Neural crest cell (in vitro differentiated cells): ENCODE measurements at regions not wholly inside any gene's neighbourhood (a gene's known extent, or its start where the extent isn't known, plus 50 kb on each side); places are given as distances from the start of the nearest gene placed in this dataset.
"Not testable (repeated sequence)": the region's sequence is repeated elsewhere in the genome, so short reads cannot be mapped to it uniquely, and the experiment has no call there.

Experiments
- DNase-seq: peaks from one replicate; pipeline ENCODE4 v3.0.0; 2021; ENCODE audit warnings: low read depth, mixed read lengths, low spot score
- H3K27ac Mint-ChIP-seq: one replicate; pipeline ENCODE4 v1.8.0; 2021; ENCODE audit warnings: mild to moderate bottlenecking, mixed read lengths; ENCODE audit not compliant: unreplicated experiment
- H3K27me3 Mint-ChIP-seq: 2 replicates; pipeline ENCODE4 v1.8.0; 2021; ENCODE audit warnings: low read depth, mild to moderate bottlenecking, mixed read lengths
- H3K36me3 Mint-ChIP-seq: 2 replicates; pipeline ENCODE4 v1.8.0; 2021; ENCODE audit warnings: low read depth, mild to moderate bottlenecking, mixed read lengths
- H3K4me1 Mint-ChIP-seq: 2 replicates; pipeline ENCODE4 v1.8.0; 2021; ENCODE audit warnings: mixed read lengths
- H3K4me3 Mint-ChIP-seq: one replicate; pipeline ENCODE4 v1.8.0; 2021; ENCODE audit warnings: mild to moderate bottlenecking, mixed read lengths
- H3K9me3 Mint-ChIP-seq: 2 replicates; pipeline ENCODE4 v1.8.0; 2021; ENCODE audit warnings: mixed read lengths
- TF ChIP-seq, protein P1 (sequence below): fragments of 200-600 bp; sonication (generic); conservative IDR thresholded peaks from 2 replicates; pipeline ENCODE4 v1.5.0; 2021; ENCODE audit warnings: antibody characterized with exemption, mild to moderate bottlenecking

- Mint-ChIP-seq H3K36me3 (no peaks in the 10 kb centered on the region), H3K4me1 (no peaks in the 10 kb centered on the region), H3K9me3 (no peaks in the 10 kb centered on the region), H3K27ac (no peak overlapping the region), H3K27me3 (peaks cover 2% of the 10 kb centered on the region), H3K4me3 (no peak overlapping the region)
- TF ChIP-seq, protein P1, sequence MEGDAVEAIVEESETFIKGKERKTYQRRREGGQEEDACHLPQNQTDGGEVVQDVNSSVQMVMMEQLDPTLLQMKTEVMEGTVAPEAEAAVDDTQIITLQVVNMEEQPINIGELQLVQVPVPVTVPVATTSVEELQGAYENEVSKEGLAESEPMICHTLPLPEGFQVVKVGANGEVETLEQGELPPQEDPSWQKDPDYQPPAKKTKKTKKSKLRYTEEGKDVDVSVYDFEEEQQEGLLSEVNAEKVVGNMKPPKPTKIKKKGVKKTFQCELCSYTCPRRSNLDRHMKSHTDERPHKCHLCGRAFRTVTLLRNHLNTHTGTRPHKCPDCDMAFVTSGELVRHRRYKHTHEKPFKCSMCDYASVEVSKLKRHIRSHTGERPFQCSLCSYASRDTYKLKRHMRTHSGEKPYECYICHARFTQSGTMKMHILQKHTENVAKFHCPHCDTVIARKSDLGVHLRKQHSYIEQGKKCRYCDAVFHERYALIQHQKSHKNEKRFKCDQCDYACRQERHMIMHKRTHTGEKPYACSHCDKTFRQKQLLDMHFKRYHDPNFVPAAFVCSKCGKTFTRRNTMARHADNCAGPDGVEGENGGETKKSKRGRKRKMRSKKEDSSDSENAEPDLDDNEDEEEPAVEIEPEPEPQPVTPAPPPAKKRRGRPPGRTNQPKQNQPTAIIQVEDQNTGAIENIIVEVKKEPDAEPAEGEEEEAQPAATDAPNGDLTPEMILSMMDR: no peak
- no peak for DNase-seq
These were observed 282.8 kb downstream of the PHF14 start for GRCh38 chr7:11256501-11256900.

GRCh38 chr7:11261470-11261869, 287.8 kb downstream of the PHF14 start:
- Mint-ChIP-seq H3K9me3 (no peaks in the 10 kb centered on the region), H3K27ac (no peak overlapping the region), H3K4me1 (no peaks in the 10 kb centered on the region), H3K36me3 (no peaks in the 10 kb centered on the region), H3K27me3 (peaks cover under 1% of the 10 kb centered on the region), H3K4me3 (no peak overlapping the region)
- no peak for DNase-seq
- TF ChIP-seq, protein P1: no peak

DNA sequence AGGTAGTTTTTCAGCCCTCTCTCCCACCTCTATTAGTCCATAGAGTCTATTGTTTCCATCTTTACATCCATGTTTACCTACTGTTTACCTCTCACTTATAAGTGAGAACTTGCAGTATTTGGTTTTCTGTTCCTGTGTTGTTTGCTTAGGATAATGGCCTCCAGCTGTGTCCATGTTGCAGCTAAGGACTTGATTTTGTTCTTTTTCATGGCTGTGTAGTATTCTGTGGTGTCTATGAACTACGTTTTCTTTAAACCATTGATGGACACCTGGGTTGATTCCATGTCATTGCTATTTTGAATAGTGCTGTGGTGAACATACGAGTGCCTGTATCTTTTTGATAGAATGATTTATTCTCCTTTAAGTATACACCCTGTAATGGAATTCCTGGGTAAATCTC, 292.4 kb downstream of the PHF14 start:
- Mint-ChIP-seq H3K27ac (no peak overlapping the region), H3K27me3 (no peaks in the 10 kb centered on the region), H3K36me3 (no peaks in the 10 kb centered on the region), H3K9me3 (peaks cover 2% of the 10 kb centered on the region), H3K4me3 (no peak overlapping the region), H3K4me1 (no peaks in the 10 kb centered on the region)
- DNase-seq: no peak
- TF ChIP-seq, protein P1: no peak

DNA sequence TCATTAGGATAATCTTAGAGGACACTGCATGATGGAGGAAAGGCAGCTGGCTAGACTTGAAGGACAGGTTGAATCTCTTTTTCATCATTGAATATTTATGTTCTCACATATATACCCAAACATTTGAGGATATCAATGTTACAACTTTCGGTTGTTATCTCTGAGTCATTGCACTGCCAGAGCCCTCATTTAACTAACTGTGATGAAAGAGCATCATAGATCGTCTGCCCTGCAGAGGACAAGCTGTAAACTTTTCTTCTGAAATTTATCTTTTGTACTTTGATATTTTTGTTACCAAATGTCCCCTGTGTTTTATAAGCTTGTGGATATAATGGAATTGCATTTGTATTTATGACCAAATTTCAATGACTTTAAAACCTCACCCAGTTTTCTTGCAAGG, 298.7 kb downstream of the PHF14 start:
- peaks cover 5% of the 10 kb centered on the region for H3K9me3 Mint-ChIP-seq
- H3K27me3 Mint-ChIP-seq: no peaks in the 10 kb centered on the region
- H3K27ac Mint-ChIP-seq: no peak overlapping the region
- H3K4me3 Mint-ChIP-seq: no peak overlapping the region
- TF ChIP-seq, protein P1: no peak
- peaks cover 13% of the 10 kb centered on the region for H3K4me1 Mint-ChIP-seq
- no peaks in the 10 kb centered on the region for H3K36me3 Mint-ChIP-seq
- no peak for DNase-seq

DNA sequence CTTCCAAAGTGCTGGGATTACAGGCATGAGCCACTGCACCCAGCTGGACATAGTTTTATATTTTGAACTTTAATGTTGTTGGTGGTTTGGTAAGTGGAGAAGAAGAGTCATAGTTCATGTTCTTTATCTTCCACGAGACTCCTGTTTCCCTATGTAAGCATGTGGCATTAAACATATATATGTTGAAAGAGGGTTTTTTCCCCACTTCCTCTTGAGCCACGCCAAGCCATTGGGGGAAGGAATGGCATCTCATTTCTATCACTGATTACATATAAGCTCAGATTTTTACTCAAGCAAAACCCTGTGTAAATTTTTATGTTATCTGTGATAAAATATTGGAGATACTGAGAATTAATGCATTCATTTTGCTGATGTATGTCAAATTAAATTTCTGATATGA, 300.4 kb downstream of the PHF14 start:
- DNase-seq: no peak
- TF ChIP-seq, protein P1: no peak
- Mint-ChIP-seq H3K4me3 (no peak overlapping the region), H3K9me3 (peaks cover 3% of the 10 kb centered on the region), H3K27me3 (no peaks in the 10 kb centered on the region), H3K4me1 (peaks cover 13% of the 10 kb centered on the region), H3K36me3 (no peaks in the 10 kb centered on the region), H3K27ac (no peak overlapping the region)

DNA sequence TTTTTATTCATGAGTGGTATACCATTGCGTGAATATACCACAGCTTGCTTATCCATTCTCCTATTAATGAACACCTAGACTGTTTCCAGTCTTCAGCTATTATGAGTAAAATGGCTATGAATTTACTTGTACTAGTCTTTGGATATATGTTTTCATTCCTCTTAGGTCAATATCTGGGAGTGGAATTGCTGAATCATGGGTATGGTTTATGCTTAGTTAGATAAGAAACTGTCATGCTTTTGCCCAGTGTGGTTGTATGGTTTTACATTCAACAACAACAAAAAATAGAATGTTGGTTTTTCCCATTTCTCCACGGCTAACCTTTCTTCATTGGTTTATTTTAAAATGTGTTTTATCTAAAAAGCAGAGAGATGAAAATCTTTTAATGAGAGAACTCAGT, 308.3 kb downstream of the PHF14 start:
- DNase-seq: no peak
- Mint-ChIP-seq H3K9me3 (peaks cover 2% of the 10 kb centered on the region), H3K27ac (no peak overlapping the region), H3K27me3 (no peaks in the 10 kb centered on the region), H3K4me1 (peaks cover 4% of the 10 kb centered on the region), H3K36me3 (no peaks in the 10 kb centered on the region), H3K4me3 (no peak overlapping the region)
- TF ChIP-seq, protein P1: no peak

DNA sequence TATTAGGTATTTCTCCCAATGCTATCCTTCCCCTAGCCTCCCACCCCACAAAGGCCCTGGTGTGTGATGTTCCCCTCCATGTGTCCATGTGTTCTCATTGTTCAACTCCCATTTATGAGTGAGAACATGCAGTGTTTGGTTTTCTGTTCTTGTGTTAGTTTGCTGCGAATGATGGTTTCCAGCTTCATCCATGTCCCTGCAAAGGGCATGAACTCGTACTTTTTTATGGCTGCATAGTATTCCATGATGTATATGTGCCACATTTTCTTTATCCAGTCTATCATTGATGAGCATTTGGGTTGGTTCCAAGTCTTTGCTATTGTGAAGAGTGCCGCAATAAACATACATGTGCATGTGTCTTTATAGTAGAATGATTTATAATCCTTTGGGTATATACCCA, 309.9 kb downstream of the PHF14 start:
- not testable (repeated sequence) for H3K9me3 Mint-ChIP-seq, H3K4me3 Mint-ChIP-seq, DNase-seq, H3K27ac Mint-ChIP-seq, H3K36me3 Mint-ChIP-seq, H3K27me3 Mint-ChIP-seq, H3K4me1 Mint-ChIP-seq
